PC-3 (cell line): ENCODE measurements at regions not wholly inside any gene's neighbourhood (a gene's known extent, or its start where the extent isn't known, plus 50 kb on each side); places are given as distances from the start of the nearest gene placed in this dataset.

Experiments used
- ATAC-seq: fragments of 200-7000 bp; cut with Tn5 transposase; 2 replicates; pipeline ENCODE4 v1.9.1; 2020; ENCODE audit warnings: mild to moderate bottlenecking, moderate library complexity
- BruUV-seq: library from RNA; stranded (reverse); fragments of 400-500 nt; replicated peaks from 2 replicates; lab custom pipeline; 2021; lab: Mats Ljungman, UMichigan
- CTCF ChIA-PET: fragments of 300-600 bp; sonication (Branson Sonifier 250); formaldehyde crosslinking; loops from one replicate; lab custom pipeline; 2022; ENCODE audit warnings: antibody characterized with exemption; lab: Charles Lee
- POLR2A ChIA-PET: fragments of 300-600 bp; sonication (Branson Sonifier 250); formaldehyde crosslinking; loops from one replicate; lab custom pipeline; 2022; ENCODE audit warnings: antibody characterized with exemption; ENCODE audit not compliant: unreplicated experiment; lab: Charles Lee
- DNase-seq: peaks from one replicate; pipeline ENCODE4 v3.0.0-alpha.2; 2015
- H2AFZ ChIP-seq: fragments of 300-600 bp; sonication (generic); 2 replicates; pipeline ENCODE4 v1.6.0; 2016; ENCODE audit warnings: antibody characterized with exemption, low read length
- H3F3A ChIP-seq: fragments of 300-600 bp; sonication (generic); one replicate; pipeline ENCODE4 v1.6.0; 2017; ENCODE audit warnings: antibody characterized with exemption, low read length, control low read depth, mild to moderate bottlenecking; ENCODE audit not compliant: unreplicated experiment
- H3K27ac ChIP-seq: fragments of 300-600 bp; sonication (generic); 2 replicates; pipeline ENCODE4 v1.5.1; 2016; ENCODE audit warnings: mild to moderate bottlenecking, low read length
- H3K27me3 ChIP-seq: fragments of 300-600 bp; sonication (generic); 2 replicates; pipeline ENCODE4 v1.6.1; 2016; ENCODE audit warnings: low read length, mixed read lengths
- H3K36me3 ChIP-seq: fragments of 300-600 bp; sonication (generic); 2 replicates; pipeline ENCODE4 v1.6.1; 2016; ENCODE audit warnings: low read depth, mixed run types, low read length, mixed read lengths
- H3K4me1 ChIP-seq: fragments of 300-600 bp; sonication (generic); 2 replicates; pipeline ENCODE4 v1.5.1; 2016; ENCODE audit warnings: low read length; ENCODE audit not compliant: insufficient read depth
- H3K4me2 ChIP-seq: fragments of 300-600 bp; sonication (generic); 2 replicates; pipeline ENCODE4 v1.6.0; 2016; ENCODE audit warnings: low read length
- H3K4me3 ChIP-seq: fragments of 300-600 bp; sonication (generic); 2 replicates; pipeline ENCODE4 v1.5.1; 2016; ENCODE audit warnings: mild to moderate bottlenecking, low read length, mixed read lengths
- H3K79me2 ChIP-seq: fragments of 300-600 bp; sonication (generic); 2 replicates; pipeline ENCODE4 v1.6.1; 2017; ENCODE audit warnings: low read length, mixed read lengths
- H3K9ac ChIP-seq: fragments of 300-600 bp; sonication (generic); 2 replicates; pipeline ENCODE4 v1.6.0; 2016; ENCODE audit warnings: mild to moderate bottlenecking, low read length
- H3K9me2 ChIP-seq: fragments of 300-600 bp; sonication (generic); replicated peaks from 2 replicates; pipeline ENCODE4 v1.6.1; 2016; ENCODE audit warnings: mixed run types, low read length, mixed read lengths
- H3K9me3 ChIP-seq: fragments of 300-600 bp; sonication (generic); 2 replicates; pipeline ENCODE4 v1.6.1; 2016; ENCODE audit warnings: low read length, mixed read lengths
- H4K20me1 ChIP-seq: fragments of 300-600 bp; sonication (generic); 2 replicates; pipeline ENCODE4 v1.6.1; 2016; ENCODE audit warnings: low read length, mixed read lengths
- EZH2 ChIP-seq: fragments of 300-600 bp; sonication (generic); IDR thresholded peaks from one replicate; pipeline ENCODE4 v1.6.1; 2017; ENCODE audit warnings: antibody characterized with exemption, mild to moderate bottlenecking, low read length; ENCODE audit not compliant: unreplicated experiment
- EZH2phosphoT487 ChIP-seq: fragments of 300-600 bp; sonication (generic); IDR thresholded peaks from 2 replicates; pipeline ENCODE4 v1.6.1; 2018; ENCODE audit warnings: mild to moderate bottlenecking, antibody characterized with exemption, low read length, borderline replicate concordance
- intact Hi-C: fragments of 100-400 bp; cut with micrococcal nuclease; formaldehyde crosslinking; loops from 2 replicates; pipeline ENCODE4 v1.9.0; 2023
- TF ChIP-seq, protein P1 (sequence below): fragments of 300-600 bp; sonication (generic); conservative IDR thresholded peaks from 2 replicates; pipeline ENCODE4 v1.5.1; 2017; ENCODE audit warnings: antibody characterized with exemption, low read depth, mild to moderate bottlenecking, low read length

DNA sequence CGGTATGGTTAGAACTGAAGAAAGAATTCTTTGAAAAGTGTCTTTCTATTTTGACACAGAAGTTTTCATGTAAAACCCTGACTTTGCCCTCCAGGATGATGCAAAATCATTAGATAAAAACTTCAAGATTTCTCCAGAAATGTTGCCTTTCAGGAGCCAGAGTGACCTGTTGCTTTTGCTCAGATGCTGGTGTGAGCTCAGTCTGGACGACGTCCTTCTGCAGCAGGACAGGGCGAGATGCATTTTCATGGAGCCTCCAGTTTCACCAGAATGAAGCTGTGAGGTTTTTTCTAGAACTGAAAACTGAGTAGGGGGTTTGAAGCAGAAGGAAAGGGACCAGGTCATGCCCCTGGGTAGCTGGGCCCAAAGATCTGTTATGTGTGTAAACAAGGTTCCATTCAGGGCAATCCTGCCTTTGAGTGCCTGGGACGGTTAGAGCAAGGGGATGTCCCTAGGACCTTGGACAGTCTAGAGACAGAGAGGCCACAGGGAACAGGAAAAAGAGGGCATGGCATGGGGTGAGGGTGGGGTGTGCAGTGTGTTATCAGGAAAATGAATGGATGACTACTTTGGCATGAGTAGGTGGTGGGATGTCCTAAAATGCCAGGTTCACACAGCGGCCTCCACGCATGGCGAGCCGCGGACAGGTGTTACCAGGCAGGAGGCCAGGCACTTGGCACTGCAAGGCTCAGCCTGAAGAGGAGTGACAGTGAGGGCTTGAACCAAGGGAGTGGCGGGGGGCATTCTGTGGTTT is 356.3 kb downstream of the CXCL12 start:
- no peaks in the 10 kb centered on the region for H4K20me1 ChIP-seq
- no peaks in the 10 kb centered on the region for H3F3A ChIP-seq
- H3K4me3 ChIP-seq, result no peak overlapping the region
- no peaks in the 10 kb centered on the region for H3K9me3 ChIP-seq
- CTCF ChIA-PET, result no interaction called here
- H3K27ac ChIP-seq, result no peak overlapping the region
- H3K4me2 ChIP-seq, result no peak overlapping the region
- TF ChIP-seq, protein P1, sequence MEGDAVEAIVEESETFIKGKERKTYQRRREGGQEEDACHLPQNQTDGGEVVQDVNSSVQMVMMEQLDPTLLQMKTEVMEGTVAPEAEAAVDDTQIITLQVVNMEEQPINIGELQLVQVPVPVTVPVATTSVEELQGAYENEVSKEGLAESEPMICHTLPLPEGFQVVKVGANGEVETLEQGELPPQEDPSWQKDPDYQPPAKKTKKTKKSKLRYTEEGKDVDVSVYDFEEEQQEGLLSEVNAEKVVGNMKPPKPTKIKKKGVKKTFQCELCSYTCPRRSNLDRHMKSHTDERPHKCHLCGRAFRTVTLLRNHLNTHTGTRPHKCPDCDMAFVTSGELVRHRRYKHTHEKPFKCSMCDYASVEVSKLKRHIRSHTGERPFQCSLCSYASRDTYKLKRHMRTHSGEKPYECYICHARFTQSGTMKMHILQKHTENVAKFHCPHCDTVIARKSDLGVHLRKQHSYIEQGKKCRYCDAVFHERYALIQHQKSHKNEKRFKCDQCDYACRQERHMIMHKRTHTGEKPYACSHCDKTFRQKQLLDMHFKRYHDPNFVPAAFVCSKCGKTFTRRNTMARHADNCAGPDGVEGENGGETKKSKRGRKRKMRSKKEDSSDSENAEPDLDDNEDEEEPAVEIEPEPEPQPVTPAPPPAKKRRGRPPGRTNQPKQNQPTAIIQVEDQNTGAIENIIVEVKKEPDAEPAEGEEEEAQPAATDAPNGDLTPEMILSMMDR, result no peak
- no peak for TF ChIP-seq EZH2
- no peak for TF ChIP-seq EZH2phosphoT487
- no peaks in the 10 kb centered on the region for H3K4me1 ChIP-seq
- DNase-seq, result no peak
- H3K36me3 ChIP-seq, result no peaks in the 10 kb centered on the region
- no peaks in the 10 kb centered on the region for H3K79me2 ChIP-seq
- H3K9me2 ChIP-seq, result no peaks in the 10 kb centered on the region
- intact Hi-C loops, result no loop called here
- no peak overlapping the region for H2AFZ ChIP-seq
- ATAC-seq, result no peak
- BruUV-seq, result no TSS peak
- H3K27me3 ChIP-seq, result peaks cover 22% of the 10 kb centered on the region; the same call in 1 of the 2 replicates
- no peak overlapping the region for H3K9ac ChIP-seq
- POLR2A ChIA-PET, result no interaction called here

DNA sequence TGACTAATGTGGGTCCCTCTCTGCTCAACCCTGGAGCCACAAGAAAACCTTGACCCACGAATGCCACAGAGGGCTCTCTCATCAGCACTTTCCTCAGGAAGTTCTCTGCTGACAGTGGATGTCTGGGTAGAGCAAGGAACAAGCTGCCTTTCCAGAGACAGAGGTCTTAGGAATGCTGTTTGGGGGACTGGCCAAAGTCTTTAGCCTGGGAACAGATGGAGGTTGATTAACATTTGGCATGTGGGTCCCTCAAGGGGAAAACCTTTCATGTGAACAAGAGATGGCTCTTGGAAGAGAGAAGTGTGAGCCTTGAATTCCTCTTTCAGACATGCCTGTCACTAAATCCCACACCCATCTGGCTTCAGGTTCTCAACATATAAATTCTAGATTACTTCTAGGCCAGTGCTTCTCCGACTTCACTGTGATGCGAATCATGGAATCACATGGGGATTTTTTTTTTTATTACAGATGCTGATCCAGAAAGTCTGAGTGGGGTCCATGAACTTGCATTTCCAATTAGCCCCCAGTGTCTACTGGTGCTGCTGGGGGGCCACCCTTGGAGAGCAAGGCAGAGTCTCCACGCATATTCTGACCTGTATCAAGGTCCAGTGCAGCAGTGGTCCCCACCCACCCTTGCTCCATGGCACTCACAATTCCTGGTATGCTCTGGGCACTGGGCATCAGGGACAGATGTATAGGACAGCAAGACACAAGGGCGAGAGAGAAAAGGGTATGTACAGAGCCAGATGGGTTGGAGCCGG is 360.4 kb downstream of the CXCL12 start:
- H3K79me2 ChIP-seq, result no peaks in the 10 kb centered on the region
- no peaks in the 10 kb centered on the region for H3K9me2 ChIP-seq
- H3F3A ChIP-seq, result no peaks in the 10 kb centered on the region
- H2AFZ ChIP-seq, result no peak overlapping the region
- no peak overlapping the region for H3K4me2 ChIP-seq
- ChIA-PET CTCF (no interaction called here), POLR2A (no interaction called here)
- no peak for DNase-seq
- no peaks in the 10 kb centered on the region for H4K20me1 ChIP-seq
- H3K27me3 ChIP-seq, result peaks cover 22% of the 10 kb centered on the region; the same call in 1 of the 2 replicates
- no peak overlapping the region for H3K9ac ChIP-seq
- H3K9me3 ChIP-seq, result no peaks in the 10 kb centered on the region
- ATAC-seq, result no peak
- intact Hi-C loops, result no loop called here
- BruUV-seq, result no TSS peak
- H3K27ac ChIP-seq, result no peak overlapping the region
- no peaks in the 10 kb centered on the region for H3K36me3 ChIP-seq
- H3K4me1 ChIP-seq, result no peaks in the 10 kb centered on the region
- no peak overlapping the region for H3K4me3 ChIP-seq
- TF ChIP-seq EZH2, result no peak
- TF ChIP-seq, protein P1, result no peak
- no peak for TF ChIP-seq EZH2phosphoT487

DNA sequence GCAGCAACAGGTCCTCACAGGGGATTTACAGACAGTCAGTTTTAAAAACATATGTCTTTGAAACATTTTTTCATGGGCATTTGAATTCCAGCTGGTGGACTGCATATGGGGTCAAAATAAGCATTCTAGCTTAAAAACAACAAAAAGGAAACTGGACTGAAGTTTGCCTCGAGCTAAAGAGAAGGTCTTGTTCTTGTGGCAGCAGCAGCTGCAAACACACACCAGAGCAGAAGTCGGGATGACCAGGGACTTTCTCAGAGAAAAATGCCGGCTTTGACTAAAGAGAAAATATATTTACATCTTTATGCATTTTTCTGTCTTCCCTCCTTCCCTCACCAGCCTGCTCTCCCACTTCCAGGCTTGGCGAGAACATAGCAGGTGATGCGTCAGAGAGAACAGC is 361.4 kb downstream of the CXCL12 start:
- Histone ChIP-seq H3K27me3 (peaks cover 22% of the 10 kb centered on the region; the same call in 1 of the 2 replicates), H3K36me3 (no peaks in the 10 kb centered on the region), H3K4me1 (no peaks in the 10 kb centered on the region), H4K20me1 (no peaks in the 10 kb centered on the region), H3F3A (no peaks in the 10 kb centered on the region), H2AFZ (no peak overlapping the region), H3K4me3 (no peak overlapping the region), H3K4me2 (no peak overlapping the region), H3K9me2 (no peaks in the 10 kb centered on the region), H3K79me2 (no peaks in the 10 kb centered on the region), H3K9me3 (no peaks in the 10 kb centered on the region), H3K27ac (no peak overlapping the region), H3K9ac (no peak overlapping the region)
- ChIA-PET CTCF (no interaction called here), POLR2A (no interaction called here)
- intact Hi-C loops, result no loop called here
- TF ChIP-seq, protein P1, result no peak
- no peak for TF ChIP-seq EZH2phosphoT487
- no peak for TF ChIP-seq EZH2
- ATAC-seq (no peak), DNase-seq (no peak)
- no TSS peak for BruUV-seq
